ENCODE measurements at regions not wholly inside any gene's neighbourhood (a gene's known extent, or its start where the extent isn't known, plus 50 kb on each side); places are given as distances from the start of the nearest gene placed in this dataset.

- Histone ChIP-seq H3K36me3 (ENCODE audit: insufficient read depth, low read length) (no peaks in the 10 kb centered on the region), H3K9me3 (ENCODE audit: low read length) (no peaks in the 10 kb centered on the region), H3K4me3 (ENCODE audit: low read length) (no peak overlapping the region), H3K4me2 (ENCODE audit: low read length) (no peak overlapping the region), H3K9ac (ENCODE audit: low read length) (no peak overlapping the region), H4K20me1 (ENCODE audit: insufficient read depth) (no peaks in the 10 kb centered on the region), H3K27me3 (ENCODE audit: insufficient read depth, low read depth, low read length) (no peaks in the 10 kb centered on the region), H2AFZ (ENCODE audit: low read depth, low read length) (no peak overlapping the region), H3K9me2 (ENCODE audit: insufficient read depth, low read length) (no peaks in the 10 kb centered on the region), H3K27ac (ENCODE audit: low read length) (no peak overlapping the region), H3F3A (ENCODE audit: insufficient read depth, low read length, poor library complexity, severe bottlenecking) (no peaks in the 10 kb centered on the region), H3K79me2 (replicated peaks; ENCODE audit: insufficient read depth, low read length) (no peaks in the 10 kb centered on the region)
- TF ChIP-seq MXI1 (conservative IDR thresholded peaks at IDR 0.05; ENCODE audit: poor library complexity, severe bottlenecking) (no peak), SMC3 (conservative IDR thresholded peaks at IDR 0.05; ENCODE audit: poor library complexity) (no peak), EZH2 (IDR thresholded peaks at IDR 0.05; ENCODE audit: borderline replicate concordance, insufficient read depth, low read length, poor library complexity, severe bottlenecking) (no peak), EP300 (conservative IDR thresholded peaks at IDR 0.05; ENCODE audit: poor library complexity, severe bottlenecking) (no peak), TAF1 (IDR thresholded peaks at IDR 0.05; ENCODE audit: low read depth) (no peak), RAD21 (conservative IDR thresholded peaks at IDR 0.05) (no peak), POLR2AphosphoS5 (IDR thresholded peaks at IDR 0.05) (no peak), REST (IDR thresholded peaks at IDR 0.05; ENCODE audit: borderline replicate concordance) (no peak)
- TF ChIP-seq, protein P1, sequence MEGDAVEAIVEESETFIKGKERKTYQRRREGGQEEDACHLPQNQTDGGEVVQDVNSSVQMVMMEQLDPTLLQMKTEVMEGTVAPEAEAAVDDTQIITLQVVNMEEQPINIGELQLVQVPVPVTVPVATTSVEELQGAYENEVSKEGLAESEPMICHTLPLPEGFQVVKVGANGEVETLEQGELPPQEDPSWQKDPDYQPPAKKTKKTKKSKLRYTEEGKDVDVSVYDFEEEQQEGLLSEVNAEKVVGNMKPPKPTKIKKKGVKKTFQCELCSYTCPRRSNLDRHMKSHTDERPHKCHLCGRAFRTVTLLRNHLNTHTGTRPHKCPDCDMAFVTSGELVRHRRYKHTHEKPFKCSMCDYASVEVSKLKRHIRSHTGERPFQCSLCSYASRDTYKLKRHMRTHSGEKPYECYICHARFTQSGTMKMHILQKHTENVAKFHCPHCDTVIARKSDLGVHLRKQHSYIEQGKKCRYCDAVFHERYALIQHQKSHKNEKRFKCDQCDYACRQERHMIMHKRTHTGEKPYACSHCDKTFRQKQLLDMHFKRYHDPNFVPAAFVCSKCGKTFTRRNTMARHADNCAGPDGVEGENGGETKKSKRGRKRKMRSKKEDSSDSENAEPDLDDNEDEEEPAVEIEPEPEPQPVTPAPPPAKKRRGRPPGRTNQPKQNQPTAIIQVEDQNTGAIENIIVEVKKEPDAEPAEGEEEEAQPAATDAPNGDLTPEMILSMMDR (IDR thresholded peaks at IDR 0.05; ENCODE audit: poor library complexity, severe bottlenecking), result no peak
These were observed 129.6 kb upstream of the GPR149 start for GRCh38 chr3:154559623-154560022.

DNA sequence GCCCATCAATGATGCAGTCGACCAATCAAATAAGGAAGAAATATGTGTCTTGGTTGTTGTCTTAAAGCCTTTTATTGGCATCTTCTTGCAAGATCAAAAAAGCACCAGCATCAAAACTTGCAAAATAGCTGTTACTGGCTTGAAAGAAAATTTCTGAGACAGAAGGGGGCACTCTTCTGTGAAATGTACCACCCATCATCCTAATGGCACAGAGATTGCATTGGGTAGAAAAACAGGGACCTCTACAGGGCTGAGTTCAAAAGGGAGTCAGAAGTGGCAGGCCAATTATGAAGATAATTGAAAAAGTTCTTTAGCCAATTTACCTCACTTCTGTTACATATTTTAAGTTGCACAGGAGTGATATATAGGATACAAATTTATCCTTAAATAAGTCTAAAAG is 122.3 kb upstream of the GPR149 start:
- H3F3A ChIP-seq (ENCODE audit: insufficient read depth, low read length, poor library complexity, severe bottlenecking), result peaks cover 6% of the 10 kb centered on the region
- no peaks in the 10 kb centered on the region for H3K9me3 ChIP-seq (ENCODE audit: low read length)
- no peak overlapping the region for H3K4me2 ChIP-seq (ENCODE audit: low read length)
- no peaks in the 10 kb centered on the region for H3K79me2 ChIP-seq (replicated peaks; ENCODE audit: insufficient read depth, low read length)
- no peak overlapping the region for H3K4me3 ChIP-seq (ENCODE audit: low read length)
- TF ChIP-seq EP300 (conservative IDR thresholded peaks at IDR 0.05; ENCODE audit: poor library complexity, severe bottlenecking) (no peak), REST (IDR thresholded peaks at IDR 0.05; ENCODE audit: borderline replicate concordance) (no peak), EZH2 (IDR thresholded peaks at IDR 0.05; ENCODE audit: borderline replicate concordance, insufficient read depth, low read length, poor library complexity, severe bottlenecking) (no peak), TAF1 (IDR thresholded peaks at IDR 0.05; ENCODE audit: low read depth) (no peak), POLR2AphosphoS5 (IDR thresholded peaks at IDR 0.05) (no peak), MXI1 (conservative IDR thresholded peaks at IDR 0.05; ENCODE audit: poor library complexity, severe bottlenecking) (no peak), RAD21 (conservative IDR thresholded peaks at IDR 0.05) (no peak), SMC3 (conservative IDR thresholded peaks at IDR 0.05; ENCODE audit: poor library complexity) (no peak)
- TF ChIP-seq, protein P1 (IDR thresholded peaks at IDR 0.05; ENCODE audit: poor library complexity, severe bottlenecking), result no peak
- no peak overlapping the region for H3K9ac ChIP-seq (ENCODE audit: low read length)
- no peaks in the 10 kb centered on the region for H3K9me2 ChIP-seq (ENCODE audit: insufficient read depth, low read length)
- no peak overlapping the region for H3K27ac ChIP-seq (ENCODE audit: low read length)
- no peaks in the 10 kb centered on the region for H3K27me3 ChIP-seq (ENCODE audit: insufficient read depth, low read depth, low read length)
- H3K36me3 ChIP-seq (ENCODE audit: insufficient read depth, low read length), result no peaks in the 10 kb centered on the region
- H4K20me1 ChIP-seq (ENCODE audit: insufficient read depth), result no peaks in the 10 kb centered on the region
- no peak overlapping the region for H2AFZ ChIP-seq (ENCODE audit: low read depth, low read length)

Data from neural cell (in vitro differentiated cells).